HuH-7 (cell line): ENCODE measurements at regions not wholly inside any gene's neighbourhood (a gene's known extent, or its start where the extent isn't known, plus 50 kb on each side); places are given as distances from the start of the nearest gene placed in this dataset.

Experiments
- DNase-seq: peaks from one replicate; pipeline ENCODE4 v3.0.0; 2011; ENCODE audit warnings: low spot score

DNA sequence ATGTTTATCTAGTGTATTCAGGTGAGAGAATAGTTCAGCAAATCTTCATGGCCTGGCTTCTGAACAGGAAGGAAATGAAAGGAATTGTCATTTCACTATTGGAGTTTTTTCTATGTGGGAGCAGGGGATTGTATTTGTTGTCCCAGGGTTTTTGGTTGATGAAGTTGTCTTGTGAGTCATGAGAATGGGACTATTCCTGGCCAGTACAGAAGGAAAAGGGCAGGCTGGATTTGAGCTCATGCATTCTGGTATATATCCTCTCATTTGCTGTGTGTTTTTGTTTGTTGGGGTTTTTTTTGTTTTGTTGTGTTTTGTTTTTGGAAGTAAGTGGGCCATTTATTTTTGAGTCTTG, 101.2 kb upstream of the MKLN1 start:
- no peak for DNase-seq

DNA sequence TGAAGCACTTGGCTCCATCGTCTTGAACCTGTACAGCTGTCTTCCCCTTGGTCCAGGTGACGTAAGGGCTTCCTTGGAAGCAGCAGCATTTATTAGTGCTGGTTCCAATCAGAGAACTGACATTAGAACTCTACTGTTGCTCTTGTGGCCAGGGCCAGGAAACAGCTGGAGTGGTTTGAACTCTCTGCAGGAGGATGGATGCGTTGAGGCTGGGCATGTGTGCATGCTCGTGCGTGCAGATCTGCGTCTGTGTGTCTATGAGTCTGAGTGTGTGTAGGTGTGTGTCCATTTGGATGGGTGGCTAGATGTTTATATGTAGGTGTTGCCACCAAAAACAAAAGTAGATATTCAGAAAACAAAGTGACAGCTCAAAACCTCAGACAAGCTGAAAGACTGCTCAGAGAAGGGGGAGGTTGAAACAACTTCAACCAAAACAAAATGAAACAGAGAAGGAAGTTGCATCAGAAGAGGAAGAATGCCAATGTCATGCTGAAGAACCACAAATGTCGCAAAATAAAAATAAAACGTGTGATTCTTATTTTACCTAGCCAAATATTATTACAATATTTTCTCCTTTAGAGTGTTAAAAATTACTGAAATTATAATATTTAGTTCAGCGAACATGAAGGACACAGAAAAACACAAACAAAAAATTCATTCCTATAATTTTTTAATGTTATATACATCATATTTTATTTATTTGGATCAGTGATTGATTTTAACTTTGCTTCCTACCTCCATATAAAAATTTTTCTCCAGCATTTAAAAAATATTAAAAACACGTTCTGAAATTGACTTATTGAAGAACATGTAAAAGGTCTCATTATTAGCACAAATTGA, 96.1 kb upstream of the MKLN1 start:
- DNase-seq: no peak

DNA sequence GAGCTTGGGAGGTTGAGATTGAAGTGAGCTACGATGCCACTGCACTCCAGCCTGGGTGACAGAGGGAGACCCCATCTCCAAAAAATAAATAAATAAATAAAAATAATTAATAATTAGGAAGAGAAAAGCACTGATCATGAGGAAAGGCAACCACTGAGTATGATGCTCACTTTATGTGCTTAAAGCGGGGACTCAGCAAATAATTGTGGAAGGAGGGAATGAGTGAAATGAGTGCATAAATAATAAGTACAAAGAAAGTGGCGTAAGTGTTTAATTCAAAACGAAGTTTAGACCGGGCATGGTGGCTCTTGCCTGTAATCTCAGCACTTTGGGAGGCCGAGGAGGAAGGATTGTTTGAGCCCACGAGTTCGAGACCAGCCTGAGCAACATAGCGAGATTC, 94.9 kb upstream of the MKLN1 start:
- no peak for DNase-seq

DNA sequence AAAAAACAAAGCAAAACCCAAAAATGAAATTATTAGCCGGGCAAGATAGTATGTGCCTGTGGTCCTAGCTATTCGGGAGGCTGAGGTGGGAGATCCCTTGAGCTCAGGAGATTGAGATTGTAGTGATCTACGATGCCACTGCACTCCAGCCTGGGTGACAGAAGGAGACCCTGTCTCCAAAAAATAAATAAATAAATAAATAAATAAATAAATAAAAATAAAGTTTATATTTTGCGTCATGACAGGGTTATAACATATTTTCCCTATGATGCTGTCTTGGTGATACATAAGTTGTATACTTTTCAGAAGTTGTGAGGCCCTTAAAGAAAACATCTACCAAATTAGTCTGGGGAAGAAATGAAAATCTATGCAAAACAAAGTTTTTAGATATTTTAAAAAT, 94.5 kb upstream of the MKLN1 start:
- DNase-seq: no peak

DNA sequence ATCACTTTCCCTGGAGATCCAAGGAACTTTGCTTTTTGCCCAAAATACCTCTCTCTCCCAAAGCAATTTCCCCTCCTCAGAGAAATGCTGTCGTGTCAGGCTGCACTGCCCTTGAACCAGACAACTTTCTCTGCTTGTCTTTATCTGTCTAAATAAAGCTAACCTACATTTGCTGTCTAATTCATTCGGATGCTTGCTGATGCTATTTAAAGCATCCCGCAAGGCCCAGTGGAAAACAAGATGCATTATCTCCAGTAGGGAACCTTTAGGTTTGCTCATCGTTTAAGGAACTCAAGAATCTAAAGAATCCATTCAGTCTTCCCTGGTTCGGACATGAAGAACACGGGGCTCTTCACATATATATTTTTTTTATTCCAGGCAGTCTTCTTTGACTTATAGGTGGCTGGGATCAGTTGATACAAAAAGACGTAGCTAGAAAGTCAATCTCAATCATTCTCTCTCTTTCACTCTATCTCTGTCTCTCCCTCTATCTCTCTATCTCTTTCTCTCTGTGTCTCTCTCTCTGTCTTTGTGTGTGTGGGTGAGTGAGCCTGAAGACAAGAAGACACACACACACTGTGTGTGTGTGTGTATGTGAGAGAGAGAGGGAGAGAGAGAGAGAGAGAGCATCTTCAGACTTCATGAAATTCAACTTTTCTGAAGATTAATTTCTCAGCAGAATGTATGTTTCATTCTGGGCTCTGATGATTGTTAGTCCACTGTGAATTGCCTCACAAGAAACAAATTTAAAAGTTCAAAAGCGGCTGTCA, 92.8 kb upstream of the MKLN1 start:
- DNase-seq: no peak

DNA sequence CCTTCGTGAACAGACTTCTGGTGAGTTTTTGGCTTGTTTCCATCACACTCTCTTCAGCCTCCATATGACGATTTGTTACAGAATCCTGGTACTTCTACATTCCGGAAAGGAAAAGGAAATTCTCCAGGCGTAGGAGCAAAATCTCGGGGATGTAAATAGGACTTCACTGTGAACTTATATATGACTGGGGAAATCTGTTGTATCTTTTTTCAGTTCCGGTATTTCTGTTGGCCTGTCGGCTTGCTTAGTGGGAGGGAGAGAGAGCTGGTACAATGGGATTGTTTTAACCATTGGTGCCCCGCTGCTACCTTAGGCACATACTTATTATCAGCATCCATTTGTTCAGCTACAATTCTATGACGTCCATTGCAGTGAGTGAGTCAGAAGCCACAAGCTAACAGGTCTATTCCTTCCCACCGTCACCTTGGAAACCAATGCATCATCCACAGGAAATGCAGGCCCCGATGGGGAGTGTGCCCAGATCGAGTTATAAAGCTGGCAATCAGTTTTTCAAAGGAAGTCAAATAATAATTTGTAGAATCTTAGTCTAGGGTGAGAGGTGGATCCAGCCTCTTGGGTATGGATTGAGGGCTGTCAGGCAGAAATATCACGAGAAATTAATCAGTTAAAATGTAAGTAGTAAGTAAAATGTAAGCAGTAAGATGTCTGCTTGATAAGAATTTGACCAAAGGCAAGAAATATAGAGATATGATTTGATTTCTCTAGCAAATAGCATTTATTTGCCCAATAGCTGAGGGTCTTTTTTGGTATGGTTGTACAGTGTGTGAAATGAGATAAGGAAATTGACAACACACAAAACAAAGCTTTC, 92.0 kb upstream of the MKLN1 start:
- DNase-seq: no peak

DNA sequence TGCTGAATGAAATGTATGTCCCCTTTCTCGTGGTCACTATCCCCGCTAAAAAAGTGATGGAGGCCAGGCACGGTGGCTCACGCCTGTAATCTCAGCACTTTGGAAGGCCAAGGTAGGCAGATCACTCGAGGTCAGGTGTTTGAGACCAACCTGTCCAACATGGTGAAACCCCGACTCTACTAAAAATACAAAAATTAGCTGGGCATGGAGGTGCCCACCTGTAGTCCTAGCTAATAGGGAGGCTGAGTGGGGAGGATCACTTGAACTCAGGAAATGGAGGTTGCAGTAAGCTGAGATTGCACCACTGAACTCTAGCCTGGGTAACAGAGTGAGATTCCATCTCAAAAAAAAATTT, 91.4 kb upstream of the MKLN1 start:
- no peak for DNase-seq

DNA sequence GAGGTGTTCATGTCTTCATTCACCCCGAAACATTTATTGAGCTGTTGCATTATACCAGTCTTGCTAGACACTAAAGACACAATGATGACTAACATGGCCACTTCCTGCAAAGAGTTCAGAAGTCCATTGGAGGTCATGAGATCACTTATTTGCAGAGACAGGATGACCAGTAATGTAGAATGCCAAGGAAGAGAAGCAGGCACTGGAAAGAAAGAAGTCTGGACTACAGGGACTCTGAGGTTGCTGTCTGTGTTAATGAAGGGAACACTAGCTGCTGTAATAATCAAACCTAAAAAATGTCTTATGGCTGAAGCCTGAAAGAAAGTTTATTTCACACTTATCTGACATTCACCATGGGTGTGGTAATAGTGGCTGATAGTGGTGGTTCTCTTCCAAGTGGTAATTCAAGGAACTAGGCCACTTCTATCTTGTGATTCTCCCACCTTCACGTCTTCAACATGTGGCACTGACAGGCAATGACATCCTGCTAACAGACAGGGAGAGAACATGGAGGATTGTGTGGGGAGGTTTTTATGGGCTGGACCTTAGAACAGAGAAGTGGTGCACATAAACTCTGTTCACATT, 89.2 kb upstream of the MKLN1 start:
- DNase-seq: no peak

DNA sequence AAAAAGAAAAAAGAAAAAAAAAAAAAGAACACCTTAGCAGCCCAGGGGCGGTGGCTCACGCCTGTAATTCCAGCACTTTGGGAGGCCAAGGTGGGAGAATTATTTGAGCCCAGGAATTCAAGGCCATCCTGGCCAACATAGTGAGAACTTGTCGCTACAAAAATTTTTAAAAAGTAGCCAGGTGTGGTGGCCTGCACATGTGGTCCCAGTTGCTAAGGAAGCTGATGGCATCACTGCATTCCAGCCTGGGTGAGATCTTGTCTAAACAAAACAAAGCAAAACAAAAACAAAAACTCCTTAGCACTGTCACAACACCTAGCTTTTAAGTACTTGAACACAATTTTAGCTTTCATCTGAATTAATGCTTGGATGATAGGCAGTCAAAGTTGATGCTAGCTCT, 86.3 kb upstream of the MKLN1 start:
- DNase-seq: no peak

DNA sequence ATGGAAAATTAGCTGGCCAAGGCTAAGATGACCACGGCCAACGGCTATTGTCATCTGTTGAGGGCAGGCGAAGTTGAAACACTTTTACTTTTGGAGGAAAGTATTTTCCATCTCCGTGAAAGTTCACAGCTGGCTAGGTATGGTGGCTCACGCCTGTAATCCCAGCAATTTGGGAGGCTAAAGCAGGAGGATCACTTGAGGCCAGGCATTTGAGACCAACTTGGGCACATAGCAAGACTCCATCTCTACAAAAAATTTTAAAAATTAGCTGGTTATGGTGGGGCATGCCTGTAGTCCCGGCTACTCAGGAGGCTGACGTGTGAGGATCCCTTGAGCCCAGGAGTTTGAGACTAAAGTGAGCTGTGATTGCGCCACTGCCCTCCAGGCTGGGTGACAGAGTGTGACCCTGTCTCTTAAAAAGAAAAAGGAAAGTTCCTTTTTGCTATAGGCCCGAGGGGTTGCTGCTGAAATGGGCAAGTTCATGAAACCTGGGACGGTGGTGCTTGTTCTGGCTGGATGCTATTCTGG, 85.5 kb upstream of the MKLN1 start:
- DNase-seq: no peak

DNA sequence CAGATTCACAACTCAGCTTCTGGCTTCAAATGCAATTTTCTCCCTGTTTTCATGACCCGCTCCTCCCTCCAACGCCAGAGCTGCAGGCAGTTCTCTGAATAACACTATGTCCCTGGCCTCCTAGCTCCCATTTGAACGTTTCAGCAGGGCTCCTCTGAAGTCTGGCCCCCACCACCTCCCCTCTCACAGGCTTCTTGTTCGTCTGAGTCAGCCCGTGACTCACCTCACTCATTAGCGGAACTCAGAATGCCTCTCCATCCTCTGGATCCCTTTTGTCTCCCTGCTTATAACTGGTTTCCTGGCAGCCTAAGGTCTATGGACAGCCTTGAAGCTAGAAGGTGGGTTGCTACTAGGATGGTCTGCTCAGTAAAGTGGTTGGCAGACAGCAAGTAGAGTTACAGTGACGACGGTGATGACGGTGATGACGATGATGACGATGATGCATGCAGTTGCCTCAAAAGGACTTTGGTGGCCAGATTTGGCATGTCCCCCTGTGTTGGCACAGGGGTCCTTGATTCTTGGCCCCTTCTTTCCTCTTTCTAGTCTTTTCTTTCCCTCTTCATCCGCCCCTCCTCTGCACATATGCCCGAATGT, 83.3 kb upstream of the MKLN1 start:
- DNase-seq: no peak

DNA sequence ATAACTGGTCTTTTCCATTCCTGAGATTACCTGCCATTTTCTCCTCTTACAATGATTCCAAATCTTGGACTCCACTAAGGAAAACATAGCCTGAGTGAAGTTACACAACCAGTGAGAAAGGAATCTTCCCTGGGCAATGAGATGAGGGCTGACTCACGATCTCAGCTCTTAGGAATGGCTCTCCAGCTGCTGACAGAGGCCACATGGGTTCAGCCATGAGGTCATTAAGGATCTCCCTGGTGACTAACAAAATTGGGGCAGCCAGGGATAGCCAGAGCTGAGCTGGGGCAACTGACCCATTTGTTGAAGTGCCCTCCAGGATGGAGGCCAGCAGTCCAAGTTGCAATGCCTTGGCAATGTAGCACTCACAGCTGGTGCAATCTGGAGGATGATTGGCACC, 78.7 kb upstream of the MKLN1 start:
- no peak for DNase-seq

DNA sequence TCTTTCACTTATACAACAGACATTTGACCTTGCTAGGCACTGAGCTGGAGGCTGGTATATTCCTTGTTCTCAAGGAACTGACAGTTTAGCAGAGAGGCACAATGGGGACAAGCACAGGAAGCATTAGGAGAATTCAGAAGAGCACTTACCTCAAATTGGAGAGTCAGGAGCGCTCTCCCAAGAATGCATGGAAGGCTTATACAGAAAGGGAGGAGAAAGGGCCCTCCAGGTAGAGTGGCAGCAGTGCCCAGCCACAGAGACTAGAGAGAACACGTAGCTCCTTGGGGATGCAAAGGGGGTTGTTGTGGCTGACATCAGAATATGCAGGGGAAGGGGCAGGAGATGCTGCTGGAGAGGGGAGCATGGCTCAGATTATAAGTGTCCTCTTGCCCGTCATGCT, 78.2 kb upstream of the MKLN1 start:
- no peak for DNase-seq

DNA sequence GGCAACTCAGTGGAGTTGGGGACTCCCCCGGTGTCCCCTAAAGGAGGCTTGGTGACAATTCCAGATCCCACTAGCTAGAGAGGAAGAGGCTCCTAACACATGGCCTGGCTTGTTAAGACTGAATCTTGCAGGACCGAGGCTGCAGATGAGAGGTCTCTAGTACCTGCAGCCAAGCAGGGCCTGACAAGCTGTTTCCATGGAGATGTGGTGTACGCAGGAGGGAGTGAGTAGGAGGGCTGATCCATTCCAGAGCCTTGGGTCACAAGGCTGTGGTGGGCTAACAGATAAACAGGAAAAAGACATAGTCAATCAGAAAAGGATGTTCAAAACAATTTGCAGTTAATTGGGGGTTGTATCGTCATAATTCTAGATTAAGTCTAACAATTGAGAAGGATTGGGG, 77.3 kb upstream of the MKLN1 start:
- DNase-seq: no peak

DNA sequence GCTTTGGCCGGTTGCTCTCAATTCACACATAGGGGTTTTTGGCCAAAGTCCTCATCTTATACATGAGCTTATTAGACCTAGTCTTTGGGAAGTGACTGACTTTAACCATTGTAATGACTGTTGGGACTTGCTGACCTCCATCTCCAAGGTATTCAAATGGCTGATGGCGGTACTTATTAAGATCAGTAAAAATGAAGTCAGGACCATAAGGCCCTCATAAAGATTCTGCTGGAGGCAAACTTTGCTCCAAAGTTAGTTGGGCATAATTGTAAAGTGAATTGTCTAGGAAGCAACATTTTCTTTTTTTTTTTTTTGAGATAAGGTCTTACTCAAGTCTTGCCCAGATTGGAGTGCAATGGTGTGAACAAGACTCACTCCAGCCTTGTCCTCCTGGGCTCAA, 76.3 kb upstream of the MKLN1 start:
- no peak for DNase-seq

DNA sequence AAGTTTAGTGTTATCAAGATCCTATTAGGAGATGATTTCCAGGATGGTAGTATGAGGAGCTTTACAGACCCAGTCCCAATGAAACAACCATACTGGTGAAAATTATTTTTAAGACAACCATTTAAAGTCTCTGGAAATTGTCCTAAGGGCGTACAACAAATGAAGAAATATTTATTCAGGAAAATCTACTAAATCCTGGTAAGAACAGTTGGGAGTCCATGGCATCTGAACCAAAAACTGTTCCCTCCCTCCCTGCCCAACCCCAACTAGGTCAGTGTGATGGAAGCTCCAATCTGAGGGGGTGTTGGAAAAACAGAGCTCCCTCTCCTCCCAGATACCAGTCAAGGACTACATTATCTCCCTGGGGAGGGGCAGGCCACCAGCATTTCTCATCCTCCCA, 74.7 kb upstream of the MKLN1 start:
- DNase-seq: no peak

DNA sequence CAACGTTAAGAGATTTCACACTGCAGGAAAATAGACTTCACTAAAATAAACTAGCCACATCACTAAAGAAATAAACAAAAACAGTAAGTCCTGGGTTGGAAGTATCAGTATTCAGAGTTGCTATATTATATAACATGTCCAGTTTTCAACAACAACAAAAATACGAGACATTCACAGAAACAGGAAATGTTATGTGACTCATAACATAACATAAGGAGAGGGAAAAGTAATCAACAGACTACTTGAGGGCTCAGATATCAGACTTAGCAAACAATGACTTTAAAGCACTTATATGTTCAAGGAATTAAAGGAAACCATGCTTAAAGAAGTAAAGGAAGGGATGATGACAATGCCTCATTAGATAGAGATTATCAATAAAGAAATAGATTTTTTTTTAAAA, 73.5 kb upstream of the MKLN1 start:
- no peak for DNase-seq

DNA sequence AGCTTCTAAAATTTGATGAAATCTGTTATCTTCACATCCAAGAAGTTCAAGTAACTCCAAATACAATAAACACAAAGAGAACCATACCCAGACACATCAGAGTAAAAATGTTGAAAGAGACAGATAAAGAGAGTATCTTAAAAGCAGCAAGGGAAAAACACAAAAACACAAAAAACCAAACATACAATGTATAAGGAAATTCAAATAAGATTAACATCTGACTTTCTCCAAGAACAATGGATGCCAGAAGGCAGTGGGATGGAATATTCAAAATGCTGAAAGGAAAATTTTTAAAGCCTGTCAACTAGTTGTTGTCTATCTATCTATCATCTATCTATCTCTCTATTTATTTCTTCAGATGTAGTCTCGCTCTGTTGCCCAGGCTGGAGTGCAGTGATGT, 72.4 kb upstream of the MKLN1 start:
- no peak for DNase-seq

DNA sequence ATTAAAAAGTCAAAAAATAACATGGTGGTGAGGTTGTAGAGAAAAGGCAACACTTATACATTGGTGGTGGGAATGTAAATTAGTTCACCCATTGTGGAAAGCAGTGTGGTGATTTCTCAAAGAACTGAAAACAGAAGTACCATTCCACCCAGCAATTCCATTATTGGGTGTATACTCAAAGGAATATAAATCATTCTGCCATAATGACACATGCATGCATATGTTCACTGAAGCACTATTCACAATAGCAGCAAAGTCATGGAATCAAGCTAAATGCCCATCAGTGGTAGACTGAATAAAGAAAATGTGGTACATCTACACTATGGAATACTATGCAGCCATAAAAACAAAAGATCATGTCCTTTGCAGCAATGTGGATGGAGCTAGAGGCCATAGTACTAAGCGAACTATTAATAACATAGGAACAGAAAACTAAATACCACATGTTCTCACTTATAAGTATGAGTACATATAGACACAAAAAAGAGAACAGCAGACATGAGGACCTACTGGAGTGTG, 66.1 kb upstream of the MKLN1 start:
- no peak for DNase-seq

DNA sequence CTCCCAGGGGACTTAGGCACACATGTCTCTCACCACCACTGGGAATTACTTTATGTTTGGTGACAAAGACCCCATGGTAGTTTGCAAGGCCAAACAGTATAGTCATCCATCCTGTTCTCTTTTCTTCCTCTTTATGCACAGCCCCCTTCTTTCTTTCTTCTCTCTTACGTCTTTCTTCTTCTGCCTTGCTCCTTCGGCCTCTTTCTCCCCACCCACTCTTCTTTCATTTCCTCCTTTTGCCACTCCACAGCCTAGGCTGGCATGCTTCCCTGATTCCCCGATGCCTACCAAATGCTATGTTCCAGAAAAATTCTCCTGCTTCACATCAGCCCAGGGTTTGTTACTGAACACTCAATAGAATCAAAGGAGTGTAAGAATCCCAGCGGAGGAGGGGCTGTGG, 62.4 kb upstream of the MKLN1 start:
- no peak for DNase-seq

DNA sequence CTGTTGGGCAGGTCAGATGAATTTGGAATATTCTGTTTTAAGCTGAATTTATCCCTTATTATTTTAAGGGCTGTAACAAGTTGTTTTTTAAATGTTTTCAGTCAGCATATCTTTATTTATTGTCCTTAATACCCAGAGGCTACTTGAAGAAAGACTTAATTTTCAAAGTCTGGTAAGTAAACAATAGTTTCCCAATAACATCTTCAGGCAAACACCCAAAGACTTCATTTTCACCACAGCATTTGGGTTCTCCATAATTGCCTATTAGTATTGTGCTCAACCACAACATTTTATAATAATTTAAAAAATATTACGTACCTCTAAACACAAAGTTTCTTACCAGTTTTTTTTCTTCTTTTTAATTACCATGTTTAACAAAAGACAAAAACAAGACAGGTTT, 60.0 kb upstream of the MKLN1 start:
- DNase-seq: no peak

DNA sequence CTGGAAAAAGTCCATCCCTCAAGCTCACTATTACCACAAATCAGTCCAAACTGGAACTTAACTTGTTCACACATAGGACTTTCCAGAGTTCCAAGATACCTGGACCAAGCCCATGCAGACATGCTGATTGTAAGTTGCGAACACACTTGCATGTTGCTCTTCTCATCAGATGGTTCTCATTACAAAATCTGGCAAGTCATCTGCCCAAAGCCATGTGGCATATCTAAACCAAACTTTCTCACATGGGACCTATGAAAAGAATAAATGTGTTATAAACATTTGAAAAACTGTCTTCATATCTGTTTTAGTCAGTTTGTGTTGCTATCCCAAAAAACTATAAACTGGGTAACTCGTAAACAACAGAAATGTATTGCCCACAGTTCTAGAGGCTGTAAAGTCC, 58.8 kb upstream of the MKLN1 start:
- no peak for DNase-seq
